HG03280 (cell line): ENCODE measurements at regions not wholly inside any gene's neighbourhood (a gene's known extent, or its start where the extent isn't known, plus 50 kb on each side); places are given as distances from the start of the nearest gene placed in this dataset.
"Not testable (repeated sequence)": the region's sequence is repeated elsewhere in the genome, so short reads cannot be mapped to it uniquely, and the experiment has no call there.

ENCODE experiments used
- ATAC-seq: cut with Tn5 transposase; IDR thresholded peaks from one replicate; pipeline ENCODE4 v1.9.1; 2021; ENCODE audit warnings: mild to moderate bottlenecking, moderate library complexity; ENCODE audit not compliant: unreplicated experiment

DNA sequence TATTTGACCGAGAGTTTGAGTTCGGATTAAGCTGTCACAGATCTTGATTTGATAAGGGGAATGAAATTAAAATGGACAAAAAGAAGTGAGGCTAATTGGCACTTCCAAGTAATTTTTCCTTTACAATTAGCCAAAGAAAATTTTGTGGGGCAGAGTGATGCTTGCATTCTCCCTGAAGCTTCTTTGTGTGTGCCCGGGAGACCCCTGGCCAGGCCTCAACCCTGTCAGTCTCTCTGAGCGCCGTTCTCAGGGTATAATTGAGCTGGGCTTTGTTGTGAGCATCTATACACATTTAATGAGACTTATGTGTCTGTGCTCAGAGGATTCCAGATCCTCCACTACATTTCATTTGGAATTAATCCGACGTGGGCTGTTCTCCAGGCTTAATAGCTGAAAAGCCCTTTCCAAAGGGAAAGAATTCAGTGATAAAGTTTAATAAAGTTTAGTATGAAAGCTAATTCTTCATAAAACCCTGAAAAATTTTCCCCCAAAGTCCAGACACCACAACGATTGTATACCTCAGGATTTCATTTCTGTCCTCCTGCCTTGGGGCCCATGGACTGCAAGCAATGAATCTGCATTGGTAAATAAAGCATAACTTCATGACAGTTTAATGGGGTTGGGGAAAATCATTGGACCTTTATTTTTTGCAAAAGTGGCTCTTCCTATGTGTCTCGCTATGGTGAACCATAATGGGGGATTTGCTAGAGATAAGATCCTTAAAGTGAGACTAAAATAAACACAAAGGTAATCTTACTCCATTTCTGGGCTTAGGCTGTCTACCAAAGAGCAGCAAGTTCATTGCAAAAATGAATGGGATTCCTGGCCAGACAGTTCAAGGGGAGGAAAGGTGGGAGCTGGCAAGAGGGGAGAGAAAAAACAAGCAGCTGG is 292.6 kb downstream of the C12orf75 start:
- ATAC-seq, result no peak

DNA sequence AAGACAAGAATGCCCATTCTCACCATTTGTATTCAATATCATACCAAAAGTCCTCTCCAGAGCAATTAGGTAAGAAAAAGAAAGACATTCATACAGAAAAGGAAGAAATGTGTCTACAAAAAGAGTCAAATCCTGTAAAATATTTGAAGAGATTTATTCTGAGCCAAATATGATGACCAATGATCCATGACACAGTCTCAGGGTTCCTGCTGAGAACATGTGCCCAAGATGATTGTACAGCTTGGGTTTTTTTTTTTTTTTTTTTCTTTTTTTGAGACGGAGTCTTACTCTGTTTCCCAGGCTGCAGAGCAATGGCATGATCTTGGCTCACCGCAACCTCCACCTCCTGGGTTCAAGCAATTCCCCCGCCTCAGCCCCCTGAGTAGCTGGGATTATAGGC is 296.2 kb downstream of the C12orf75 start:
- ATAC-seq, result no peak

DNA sequence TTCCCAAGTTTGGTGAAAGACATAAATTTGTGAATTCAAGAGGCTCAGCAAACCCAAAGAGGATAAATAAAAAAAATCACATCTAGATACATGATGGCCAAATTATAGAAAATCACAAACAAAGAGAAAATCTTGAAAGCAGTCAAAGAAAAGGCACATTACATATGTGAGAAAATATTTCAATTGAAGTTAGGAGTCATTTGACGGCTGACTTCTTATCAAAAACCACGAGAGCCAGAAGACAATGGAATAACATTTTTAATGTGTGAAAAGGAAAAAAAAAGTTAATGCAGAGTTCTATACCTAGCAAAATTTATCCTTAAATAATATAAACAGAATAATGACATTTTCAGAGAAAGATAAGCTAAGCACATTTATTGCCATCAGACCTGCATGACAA is 307.0 kb downstream of the C12orf75 start:
- no peak for ATAC-seq

DNA sequence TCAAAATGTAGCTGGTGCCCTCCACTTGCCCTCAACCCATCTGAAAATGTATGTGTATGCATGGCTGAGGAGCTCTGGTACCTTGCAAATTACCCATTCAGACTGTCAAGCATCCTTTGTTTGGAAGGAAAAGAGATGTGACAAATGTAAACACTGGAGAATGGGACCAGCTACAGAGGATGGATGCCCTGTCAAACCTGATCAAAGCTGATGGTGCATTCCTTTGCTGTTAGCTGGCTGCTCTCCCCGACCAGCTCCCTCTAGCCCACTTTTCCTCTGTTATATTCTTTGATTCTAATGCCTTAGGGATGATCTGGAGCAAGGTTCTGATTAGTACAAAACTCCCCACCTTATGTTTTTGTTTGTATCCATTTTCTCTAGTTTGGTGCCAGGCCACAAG is 310.3 kb downstream of the C12orf75 start:
- no peak for ATAC-seq

DNA sequence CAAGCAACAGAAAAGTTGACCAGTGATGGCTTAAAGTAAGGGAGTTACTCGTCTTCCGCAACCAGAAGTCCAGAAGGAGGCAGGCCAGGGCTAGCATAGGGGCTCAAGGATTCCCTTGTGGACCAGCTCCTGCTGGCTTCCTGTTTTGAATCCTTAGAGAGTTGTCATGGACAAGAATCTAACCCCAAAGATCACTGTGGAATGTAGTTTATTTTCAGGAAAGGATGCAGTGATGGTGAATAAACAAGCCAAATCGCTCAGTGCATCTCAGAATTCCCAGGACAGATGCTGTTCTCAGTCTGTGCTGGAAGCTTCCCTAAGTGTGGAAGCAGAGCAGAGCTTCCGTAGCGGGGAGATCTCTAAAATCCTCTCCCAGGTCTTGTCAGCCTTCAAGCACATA is 311.3 kb downstream of the C12orf75 start:
- ATAC-seq, result no peak

DNA sequence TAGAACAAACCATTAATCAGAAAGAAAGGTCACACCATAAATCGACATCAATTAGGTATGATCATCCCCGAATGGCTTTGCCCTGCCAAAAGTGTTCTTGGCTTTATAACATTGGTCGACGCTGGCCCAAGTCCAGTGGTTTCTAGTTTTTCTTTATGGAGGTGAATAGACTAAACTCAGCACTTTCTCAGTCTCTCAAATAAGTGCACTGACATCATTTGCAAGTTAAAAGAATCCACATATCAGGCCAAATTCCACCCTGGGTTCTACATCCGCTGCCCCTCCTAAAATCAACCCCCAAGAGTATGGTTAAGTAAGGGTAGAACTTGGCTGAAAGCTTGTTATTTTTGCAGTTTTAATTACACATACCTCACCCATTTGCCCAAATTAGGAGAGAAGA is 314.3 kb downstream of the C12orf75 start:
- ATAC-seq, result no peak

DNA sequence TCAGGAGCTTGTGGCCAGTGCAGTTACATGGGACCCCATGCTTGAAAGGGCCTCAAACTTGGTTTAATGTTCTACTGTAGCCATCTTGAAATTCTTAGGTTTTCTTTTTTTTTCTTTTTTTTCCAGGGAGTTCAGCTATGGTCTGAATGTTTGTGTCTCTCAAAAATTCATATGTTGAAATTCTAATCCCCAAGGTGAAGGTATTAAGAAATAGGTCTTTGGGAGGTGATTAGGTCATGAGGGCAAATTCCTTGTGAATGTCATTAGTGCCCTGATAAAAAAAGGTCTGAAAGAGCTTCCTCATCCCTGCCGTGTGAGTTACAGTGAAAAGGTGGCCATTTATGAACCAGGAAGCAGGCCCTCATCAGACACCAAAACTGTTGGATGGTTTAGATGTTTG is 324.1 kb downstream of the C12orf75 start:
- no peak for ATAC-seq

DNA sequence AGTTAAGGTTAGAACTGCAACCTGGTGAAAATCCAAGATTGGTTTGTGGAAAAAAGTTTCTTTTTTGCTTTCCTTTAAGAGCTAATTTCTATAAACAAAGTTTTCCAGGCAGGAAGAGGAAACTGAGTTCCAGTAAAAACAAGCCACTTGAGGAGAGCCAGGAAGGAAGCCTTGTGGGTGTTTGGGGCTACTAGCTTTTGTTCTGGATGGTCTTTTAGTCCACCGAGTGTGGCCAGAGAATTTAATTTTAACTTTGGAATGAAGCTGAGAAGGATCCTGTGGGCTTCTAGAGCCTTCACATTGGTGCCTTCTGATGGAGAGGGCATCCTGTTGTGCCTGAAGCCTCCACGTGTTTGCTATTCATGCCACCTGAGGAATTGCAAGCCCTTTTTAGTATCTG is 327.9 kb downstream of the C12orf75 start:
- no peak for ATAC-seq

DNA sequence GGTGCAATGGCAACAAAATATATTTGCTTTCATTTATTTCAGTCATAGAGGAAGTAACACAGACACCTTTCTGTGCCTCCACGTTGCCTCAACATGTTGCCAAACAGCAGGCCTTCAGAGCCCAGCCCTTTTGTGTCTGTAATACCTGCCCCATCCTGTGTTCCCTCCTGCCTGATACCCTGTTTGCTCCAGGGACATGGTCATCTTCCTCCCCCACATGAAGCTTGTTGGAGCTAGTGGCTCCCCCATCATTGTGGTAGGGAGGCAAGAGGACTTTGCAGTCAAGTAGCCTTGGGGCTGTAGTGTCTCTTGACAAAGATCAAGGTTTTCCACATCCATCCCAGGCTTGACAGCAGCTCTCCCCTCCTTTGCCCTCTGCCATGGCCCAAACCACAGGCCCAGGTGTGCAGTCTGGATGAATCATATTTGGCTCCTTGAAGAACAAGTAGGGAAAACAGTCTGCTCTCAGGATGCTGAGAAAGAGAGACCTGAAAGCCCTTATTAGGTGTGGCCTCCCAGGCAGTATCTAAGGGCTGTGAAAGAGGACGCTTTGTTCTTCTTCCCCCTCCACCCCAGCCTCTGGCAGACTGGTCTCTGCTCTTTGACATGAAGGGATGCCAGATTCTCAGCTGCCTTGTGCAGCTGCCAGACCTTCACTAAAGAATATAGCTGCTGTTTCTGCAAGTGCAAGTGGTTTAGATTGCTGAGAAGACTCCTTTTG is 329.0 kb downstream of the C12orf75 start:
- ATAC-seq, result no peak

DNA sequence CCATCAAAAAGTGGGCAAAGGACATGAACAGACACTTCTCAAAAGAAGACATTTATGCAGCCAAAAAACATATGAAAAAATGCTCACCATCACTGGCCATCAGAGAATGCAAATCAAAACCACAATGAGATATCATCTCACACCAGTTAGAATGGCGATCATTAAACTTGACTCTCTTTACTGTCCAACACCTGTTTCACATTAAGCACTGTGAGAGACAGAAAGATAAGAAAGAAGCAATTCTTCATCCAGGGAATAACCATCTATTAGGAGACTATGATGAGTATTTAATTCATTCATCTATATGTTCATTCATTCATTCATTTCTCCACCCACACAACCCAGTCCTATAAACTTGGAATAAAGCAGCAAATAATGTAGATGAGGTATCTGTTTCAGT is 334.3 kb downstream of the C12orf75 start:
- ATAC-seq, result not testable (repeated sequence)

DNA sequence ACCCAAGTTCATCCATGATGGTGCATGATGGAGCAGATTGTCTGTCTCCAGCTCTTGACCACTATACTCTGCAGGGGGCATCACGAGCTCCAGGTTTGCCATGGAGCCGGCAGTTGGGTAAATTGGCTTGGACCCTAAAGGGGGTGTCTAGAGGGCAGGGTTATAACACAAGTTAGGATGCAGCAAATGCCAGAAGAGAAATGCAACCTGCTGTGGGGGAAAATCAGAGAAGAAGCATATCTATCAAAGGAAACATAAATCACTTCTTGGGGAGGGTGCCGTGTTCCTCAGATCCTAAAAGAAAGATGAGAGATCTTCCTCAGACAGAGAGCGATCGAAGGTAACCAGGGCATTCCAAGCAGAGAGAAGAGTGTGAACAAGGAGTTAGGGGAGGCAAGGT is 334.9 kb downstream of the C12orf75 start:
- no peak for ATAC-seq

DNA sequence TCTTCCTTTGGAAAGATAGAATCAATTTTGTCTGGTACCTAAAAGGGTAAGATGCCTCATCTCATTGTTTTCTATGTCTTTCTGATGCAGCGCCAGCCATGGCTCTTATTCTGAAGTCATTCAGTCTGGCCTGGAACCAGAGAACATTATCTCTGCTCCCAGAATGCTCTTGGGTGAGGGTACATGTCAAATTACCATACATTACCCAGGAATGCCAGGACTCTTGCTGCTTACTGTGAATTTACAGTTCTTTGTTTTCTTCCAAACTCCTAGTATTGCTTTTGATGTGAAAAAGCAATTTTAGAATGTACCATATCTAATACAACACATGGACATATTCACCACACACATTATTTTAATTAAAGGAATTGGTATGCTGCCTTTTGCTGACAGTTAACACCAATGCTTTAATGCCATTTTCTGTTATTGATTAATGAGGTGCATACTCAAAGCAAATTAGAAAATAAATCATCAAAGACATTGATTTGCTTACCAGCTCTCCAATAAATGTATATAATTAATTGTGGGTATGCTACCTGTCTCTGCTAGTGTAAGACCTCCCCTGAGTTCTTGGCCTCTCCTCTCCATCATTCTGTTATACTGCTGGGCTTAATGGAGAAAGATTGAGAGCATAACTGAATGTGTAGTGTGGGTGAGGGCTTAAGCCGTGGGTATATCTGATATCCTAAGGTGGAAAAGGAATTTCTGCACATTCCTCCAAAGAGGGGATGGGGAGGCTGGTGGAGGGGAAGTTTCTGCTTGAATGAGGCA is 337.7 kb downstream of the C12orf75 start:
- no peak for ATAC-seq

DNA sequence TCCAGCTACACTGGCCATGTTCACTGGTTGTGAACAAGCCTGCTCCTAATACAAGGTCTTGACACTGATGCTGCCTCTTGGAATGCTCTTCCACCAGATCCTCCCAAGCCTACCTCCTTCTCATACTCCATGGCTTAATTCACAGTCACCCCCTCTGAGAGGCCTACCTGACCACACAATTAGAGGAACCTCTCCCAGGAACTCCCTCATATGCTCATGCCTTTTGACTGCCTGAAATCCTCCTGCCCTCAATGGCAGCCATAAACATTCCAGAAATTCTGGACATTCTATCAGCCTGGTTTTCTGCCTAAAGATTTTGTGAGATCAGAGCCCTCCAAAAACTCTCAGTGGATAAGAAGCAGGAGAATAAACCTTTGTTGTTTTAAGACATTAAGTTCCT is 340.2 kb downstream of the C12orf75 start:
- no peak for ATAC-seq

DNA sequence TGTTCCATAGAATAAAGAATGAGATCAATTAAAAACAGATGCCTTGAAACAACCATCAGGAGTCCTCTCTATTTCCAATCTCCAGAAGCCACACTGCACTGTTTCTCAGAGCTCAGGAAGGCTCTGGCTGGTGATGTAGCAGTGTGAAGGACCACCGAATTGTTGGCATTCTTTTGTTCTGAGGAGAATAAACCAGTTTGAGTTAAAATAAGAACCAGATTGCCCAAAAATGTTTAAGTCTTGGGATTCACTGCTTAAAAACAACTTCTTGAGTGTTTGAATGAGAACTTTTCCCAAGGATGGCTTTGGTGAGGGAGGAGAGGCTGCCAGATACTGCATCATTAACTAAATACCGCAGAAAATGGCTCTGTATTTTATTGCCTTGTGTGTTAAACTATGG is 341.2 kb downstream of the C12orf75 start:
- ATAC-seq, result no peak

DNA sequence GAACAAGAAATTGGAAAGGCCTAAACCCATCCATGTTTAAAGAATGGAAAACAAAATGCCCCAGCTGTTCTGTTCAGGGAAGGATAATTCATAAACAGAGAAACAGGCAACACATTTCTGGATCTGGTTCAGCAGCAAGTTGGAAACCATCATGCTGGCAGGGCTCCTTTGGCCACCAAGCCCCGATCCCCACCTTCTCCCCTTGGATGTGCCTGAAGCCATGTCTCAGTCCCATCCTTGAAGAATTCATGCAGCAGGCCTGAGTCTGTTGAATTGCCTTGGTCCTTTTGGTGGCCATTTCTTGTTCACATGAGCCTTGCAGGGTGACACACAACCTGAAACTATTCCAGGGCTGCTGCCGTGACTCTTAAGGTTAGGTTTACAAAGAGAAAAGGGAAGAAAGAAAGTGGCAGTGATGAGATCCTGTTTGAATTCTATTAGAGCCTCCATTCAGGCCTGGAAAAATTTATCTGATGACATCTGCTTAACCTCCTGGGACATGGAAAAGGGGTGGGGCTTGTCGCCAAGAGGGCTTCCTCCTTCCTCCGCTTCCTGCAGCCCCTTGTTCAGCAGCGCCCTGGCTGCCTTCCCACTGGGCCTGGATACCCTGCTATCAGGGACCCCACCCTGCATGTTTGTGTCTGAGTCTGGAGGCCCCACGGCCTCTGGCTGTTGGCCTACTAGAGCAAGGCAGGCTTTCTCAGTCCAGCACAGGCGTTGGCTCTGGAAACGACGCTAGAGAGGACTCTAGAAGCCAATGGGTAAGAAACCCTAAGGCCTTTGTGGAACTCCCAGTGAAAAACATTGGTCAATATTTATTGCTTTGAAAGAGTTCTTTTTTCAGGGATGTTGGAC is 341.9 kb downstream of the C12orf75 start:
- no peak for ATAC-seq

DNA sequence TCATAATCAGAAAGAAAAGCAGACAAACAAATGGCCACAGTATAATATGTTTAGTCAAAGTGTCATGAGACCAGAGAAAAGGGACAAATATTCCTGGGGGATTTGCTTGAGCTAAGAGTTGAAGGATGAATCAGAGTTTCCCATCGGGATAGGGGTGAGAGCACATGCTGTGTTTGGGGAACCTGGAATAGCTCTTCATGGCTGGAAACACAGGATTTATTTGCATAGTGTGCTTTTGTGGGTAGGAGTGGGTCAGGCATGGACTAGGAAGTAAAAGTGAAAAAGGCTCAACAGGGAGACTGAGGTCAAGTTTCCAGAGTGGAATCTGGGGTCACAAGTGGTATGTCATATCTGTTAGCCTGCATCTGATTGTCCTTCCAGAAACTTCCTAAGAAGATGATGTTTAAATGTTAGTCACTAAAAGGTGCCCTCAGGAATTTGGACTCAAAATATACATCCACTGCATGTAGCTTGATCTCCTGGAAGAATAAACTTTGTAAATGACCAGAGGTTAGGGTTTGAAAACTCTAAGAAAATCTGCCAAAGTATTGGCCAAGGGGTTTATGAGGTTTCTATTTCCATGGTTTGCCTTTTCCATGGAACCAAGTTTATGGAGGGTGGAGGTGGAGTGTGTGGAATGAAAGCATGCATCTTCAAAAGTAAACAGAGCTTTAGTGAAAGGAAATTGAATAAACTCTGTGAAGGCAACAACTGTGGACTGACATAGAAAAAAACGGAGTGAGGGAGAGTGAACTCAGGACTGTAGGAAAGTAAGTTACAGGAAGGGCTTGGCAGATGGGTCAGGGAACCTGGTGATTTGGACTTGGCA is 344.6 kb downstream of the C12orf75 start:
- ATAC-seq, result no peak

DNA sequence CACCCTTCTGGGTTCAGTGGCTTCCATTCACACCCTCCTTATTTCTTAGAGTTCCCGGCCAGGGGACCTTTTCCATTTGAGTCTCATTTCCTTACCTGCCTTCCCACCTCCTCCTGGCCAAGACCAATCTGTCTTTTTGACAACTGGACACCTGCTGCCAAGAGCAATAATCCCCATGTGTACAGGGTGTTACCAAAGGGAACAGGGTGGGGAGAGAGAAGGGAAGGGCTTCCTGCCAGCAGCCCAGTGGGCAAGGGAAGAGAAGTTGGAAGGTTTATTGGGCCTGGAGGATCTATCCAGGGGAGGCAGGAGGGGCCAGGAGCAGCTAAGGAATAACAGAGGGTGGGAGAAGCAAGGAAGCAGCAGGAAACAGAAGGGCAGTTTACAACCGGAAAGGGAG is 346.2 kb downstream of the C12orf75 start:
- no peak for ATAC-seq

DNA sequence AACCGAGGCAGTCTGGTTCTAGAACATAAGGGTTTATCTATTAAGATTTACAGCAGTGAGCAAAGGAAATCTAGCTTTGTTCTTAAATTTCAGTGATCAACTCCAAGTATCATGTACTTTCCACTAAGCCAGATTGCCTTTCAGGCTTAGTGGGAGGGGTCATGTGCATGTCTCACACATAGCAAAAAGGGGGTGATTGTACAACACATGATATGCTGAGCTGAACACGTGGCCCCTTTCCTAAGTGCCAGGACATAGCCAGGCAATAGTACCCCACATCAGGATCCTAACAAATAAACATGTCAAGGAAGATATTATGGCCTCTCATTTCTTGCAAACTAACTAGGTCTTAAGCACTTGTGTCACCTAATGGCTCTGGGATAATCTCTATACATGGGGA is 347.2 kb downstream of the C12orf75 start:
- no peak for ATAC-seq

DNA sequence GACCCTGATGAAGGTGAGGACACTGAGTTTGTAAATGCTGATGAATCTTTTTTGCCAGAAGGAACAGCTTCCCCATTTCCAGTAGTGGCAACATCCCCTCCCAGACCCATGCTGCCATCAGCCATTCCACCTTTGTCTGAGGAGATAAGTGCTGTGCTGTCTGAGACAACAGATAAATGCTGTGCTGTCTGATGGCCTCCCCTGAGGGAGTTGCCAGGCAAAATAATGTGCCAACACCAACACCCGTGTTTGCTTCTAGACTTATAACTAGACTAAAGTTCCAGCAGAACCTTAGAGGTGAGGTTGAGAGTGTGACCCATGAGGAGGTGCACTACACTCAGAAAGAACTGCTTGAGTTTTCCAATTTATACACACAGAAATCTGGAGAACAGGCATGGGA is 349.5 kb downstream of the C12orf75 start:
- ATAC-seq, result no peak

DNA sequence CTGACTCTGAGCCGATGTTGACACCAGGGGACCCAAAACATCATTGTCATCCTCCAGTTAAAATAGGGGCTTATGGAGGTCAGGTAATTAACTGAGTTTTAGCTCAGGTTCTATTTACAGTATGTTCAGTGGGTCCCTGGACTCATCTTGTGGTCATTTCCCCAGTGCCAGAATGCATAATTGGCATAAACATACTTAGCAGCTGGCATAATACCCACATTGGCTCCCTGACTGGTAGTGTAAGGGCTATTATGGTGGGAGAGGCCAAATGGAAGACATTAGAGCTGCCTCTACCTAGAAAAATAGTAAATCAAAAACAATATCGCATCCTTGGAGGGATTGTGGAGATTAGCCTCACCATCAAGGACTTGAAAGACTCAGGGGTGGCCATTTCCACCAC is 350.9 kb downstream of the C12orf75 start:
- no peak for ATAC-seq
